Heart right ventricle (tissue), 16 donors: ENCODE measurements at regions not wholly inside any gene's neighbourhood (a gene's known extent, or its start where the extent isn't known, plus 50 kb on each side); places are given as distances from the start of the nearest gene placed in this dataset.

ENCODE experiments used
- ATAC-seq, 8 donors: fragments of 200-7000 bp; cut with Tn5 transposase; one replicate each; pipeline ENCODE4 v1.9.1; 2020; ENCODE audit warnings: mild to moderate bottlenecking in 8 of 8, moderate library complexity in 8 of 8, moderate number of reproducible peaks in 1 of 8
- DNase-seq, 2 donors: peaks; one replicate each; pipeline ENCODE4 v3.0.0-alpha.2; 2020
- H3K27ac ChIP-seq, 10 donors: fragments of 200-600 bp; sonication (generic) in 2 of 10; one replicate each; pipeline versions ENCODE4 v1.5.0 to v1.8.0; 2020 to 2022; ENCODE audit warnings: mild to moderate bottlenecking in 3 of 10
- H3K27me3 ChIP-seq, 7 donors: fragments of 200-600 bp; one replicate each; pipeline ENCODE4 v1.8.0; 2021 to 2022; ENCODE audit warnings: mild to moderate bottlenecking in 2 of 7
- H3K36me3 ChIP-seq, 9 donors: fragments of 200-600 bp; sonication (generic) in 1 of 9; one replicate each; pipeline versions ENCODE4 v1.5.0 to v1.8.0; 2020 to 2022; ENCODE audit warnings: mild to moderate bottlenecking in 2 of 9
- H3K4me1 ChIP-seq, 9 donors: fragments of 200-600 bp; sonication (generic) in 1 of 9; one replicate each; pipeline versions ENCODE4 v1.5.0 to v1.8.0; 2020 to 2022; ENCODE audit warnings: mild to moderate bottlenecking in 4 of 9
- H3K4me3 ChIP-seq, 10 donors: fragments of 200-600 bp; sonication (generic) in 2 of 10; one replicate each; pipeline versions ENCODE4 v1.5.0 to v1.8.0; 2020 to 2022; ENCODE audit warnings: mild to moderate bottlenecking in 7 of 10, moderate library complexity in 2 of 10
- H3K9me3 ChIP-seq, 11 donors: fragments of 200-600 bp in 10 of 11; sonication (generic) in 2 of 11; one replicate each; pipeline versions ENCODE4 v1.5.0 to v1.8.0; 2013 to 2022; ENCODE audit warnings: mild to moderate bottlenecking in 2 of 11, control low read depth in 1 of 11, moderate library complexity in 1 of 11
- WGBS, 2 donors: extraction: QIAGEN DNeasy Blood & Tissue Kit; methylation state at CpG; one replicate each; pipeline ENCODE4 v1.1.7; 2013; ENCODE audit warnings: inconsistent platforms in 1 of 2; 5-methylcytosine and 5-hydroxymethylcytosine counted together
- intact Hi-C, 10 donors: fragments of 100-400 bp; cut with DNase I; formaldehyde crosslinking; loops; one replicate each; pipeline versions ENCODE4 v1.11.1 to v1.14.2; 2022
- TF ChIP-seq, protein P1 (sequence below), 9 donors: fragments of 200-600 bp; sonication (generic) in 2 of 9; IDR thresholded peaks; one replicate each; pipeline versions ENCODE4 v1.5.0 to v1.8.0; 2021 to 2022; ENCODE audit warnings: antibody characterized with exemption in 9 of 9, mild to moderate bottlenecking in 5 of 9, moderate library complexity in 1 of 9
- donor health status: Arrhythmogenic right ventricular cardiomyopathy.
- donor health status: ischemic (EF 13 %, LVEDD 7.1; RV severe dilation, severe dysfunction).
- donor health status: healthy with polysubstance abuse.
- donor health status: DM: no; HTN: yes; CAD: no.
- donor health status: DM: no; HTN: no; CAD: no.
- donor health status: ischemic (EF 25% LVEDD 6.9; RV normal size, moderate dysfunction).
- donor health status: ischemic (EF 25% LVEDD 5.7; RV mildly dilated, moderate dysfunction).
- donor health status: healthy.
- donor health status: DM: yes; HTN: yes; CAD: no.
- donor health status: Ischemic cardiomyopathy.
- donor health status: ischemic (EF 35%, LVEDD 5.7; RV mildly dilated, moderate dysfunction).
- donor health status: nonischemic (EF 11% LVEDD 7.7; RV severe dilation, severe dysfunction).
- donor health status: DM: yes; HTN: yes; CAD: no.
- donor health status: PGD.
- donor health status: ischemic (EF 29% LVEDD 5.4; RV normal size, mild dysfunction).
- donor health status: nonischemic (EF 23%, LVEDD 6.1; RV moderate dilation, normal function).

DNA sequence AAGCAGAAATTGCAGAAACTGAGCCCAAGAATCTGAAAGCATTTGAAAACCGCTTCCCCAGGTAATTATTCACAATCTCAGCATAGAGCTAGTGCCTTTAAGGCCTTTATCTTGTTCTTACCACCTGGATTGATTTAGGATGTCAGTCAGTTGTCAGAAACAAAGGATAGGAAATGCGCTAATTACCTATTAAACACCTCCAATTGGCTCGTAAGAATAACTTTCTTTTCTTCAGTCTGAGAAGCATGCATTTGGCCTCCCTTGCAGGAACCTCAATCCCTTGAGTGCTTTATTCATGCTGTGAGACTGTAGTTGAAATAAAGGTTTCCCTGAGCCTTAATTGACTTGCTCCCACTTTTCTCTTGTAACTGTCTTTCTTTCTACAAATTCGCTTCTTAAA is 400.3 kb upstream of the LRATD1 start:
- no peaks in the 10 kb centered on the region for H3K36me3 ChIP-seq
- H3K27me3 ChIP-seq, result no peaks in the 10 kb centered on the region

DNA sequence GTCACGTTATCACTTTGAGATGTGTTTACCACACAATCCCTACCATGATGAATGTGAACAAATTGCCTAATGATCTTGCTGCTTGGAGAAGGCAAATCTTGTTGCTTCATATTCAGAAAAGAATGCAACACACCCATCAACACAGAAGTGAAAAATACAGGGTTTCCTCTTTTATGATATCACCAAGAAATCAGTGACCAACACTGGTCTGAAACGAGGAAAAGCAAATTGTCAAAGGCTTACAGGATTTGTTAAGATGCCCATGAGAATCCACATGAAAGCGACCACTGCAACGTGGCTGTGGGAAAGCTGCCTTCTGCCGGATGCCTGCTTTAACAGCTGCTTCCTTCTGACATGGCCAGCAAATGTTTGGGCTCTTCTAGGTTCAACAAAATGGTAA is 397.6 kb upstream of the LRATD1 start:
- H3K9me3 ChIP-seq, result no peaks in the 10 kb centered on the region
- no peak overlapping the region for H3K4me3 ChIP-seq
- intact Hi-C loops, result no loop called here
- WGBS, 2 donors, result 49 to 61% methylated on average over 5 of the region's 5 CpGs
- no peaks in the 10 kb centered on the region for H3K36me3 ChIP-seq
- no peaks in the 10 kb centered on the region for H3K4me1 ChIP-seq
- ATAC-seq (no peak), DNase-seq (no peak)
- H3K27ac ChIP-seq, result no peak overlapping the region
- TF ChIP-seq, protein P1, sequence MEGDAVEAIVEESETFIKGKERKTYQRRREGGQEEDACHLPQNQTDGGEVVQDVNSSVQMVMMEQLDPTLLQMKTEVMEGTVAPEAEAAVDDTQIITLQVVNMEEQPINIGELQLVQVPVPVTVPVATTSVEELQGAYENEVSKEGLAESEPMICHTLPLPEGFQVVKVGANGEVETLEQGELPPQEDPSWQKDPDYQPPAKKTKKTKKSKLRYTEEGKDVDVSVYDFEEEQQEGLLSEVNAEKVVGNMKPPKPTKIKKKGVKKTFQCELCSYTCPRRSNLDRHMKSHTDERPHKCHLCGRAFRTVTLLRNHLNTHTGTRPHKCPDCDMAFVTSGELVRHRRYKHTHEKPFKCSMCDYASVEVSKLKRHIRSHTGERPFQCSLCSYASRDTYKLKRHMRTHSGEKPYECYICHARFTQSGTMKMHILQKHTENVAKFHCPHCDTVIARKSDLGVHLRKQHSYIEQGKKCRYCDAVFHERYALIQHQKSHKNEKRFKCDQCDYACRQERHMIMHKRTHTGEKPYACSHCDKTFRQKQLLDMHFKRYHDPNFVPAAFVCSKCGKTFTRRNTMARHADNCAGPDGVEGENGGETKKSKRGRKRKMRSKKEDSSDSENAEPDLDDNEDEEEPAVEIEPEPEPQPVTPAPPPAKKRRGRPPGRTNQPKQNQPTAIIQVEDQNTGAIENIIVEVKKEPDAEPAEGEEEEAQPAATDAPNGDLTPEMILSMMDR (IDR thresholded peaks at IDR 0.05), result no peak
- H3K27me3 ChIP-seq, result no peaks in the 10 kb centered on the region

More for the DNA sequence above, 400.3 kb upstream of the LRATD1 start:
- Histone ChIP-seq H3K9me3 (peaks cover 0 to 5% (median 0%) of the 10 kb centered on the region in 11 donors), H3K4me3 (no peak overlapping the region), H3K4me1 (no peaks in the 10 kb centered on the region), H3K27ac (no peak overlapping the region)
- no peak for DNase-seq
- WGBS, 2 donors, result 52 to 65% methylated on average over 4 of the region's 4 CpGs
- ATAC-seq, result no peak
- TF ChIP-seq, protein P1 (IDR thresholded peaks at IDR 0.05), result no peak
- intact Hi-C loops, result no loop called here

DNA sequence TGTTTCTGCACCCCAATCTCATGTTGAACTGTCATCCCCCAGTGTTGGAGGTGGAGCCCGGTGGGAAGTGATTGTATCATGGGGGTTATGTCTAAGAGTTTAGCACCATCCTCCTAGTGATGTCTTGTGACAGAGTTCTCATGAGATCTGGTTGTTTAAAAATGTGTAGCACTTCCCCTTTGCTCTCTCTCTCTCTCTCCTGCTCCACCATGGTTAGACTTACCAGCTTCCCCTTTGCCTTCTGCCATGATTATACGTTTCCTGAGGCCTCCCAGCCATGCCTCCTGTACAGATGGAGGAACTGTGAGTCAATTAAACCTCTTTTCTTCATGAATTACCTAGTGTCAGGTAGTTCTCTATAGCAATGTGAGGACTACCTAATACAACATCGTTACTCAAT is 396.9 kb upstream of the LRATD1 start:
- Histone ChIP-seq H3K4me3 (no peak overlapping the region), H3K27ac (no peak overlapping the region), H3K36me3 (no peaks in the 10 kb centered on the region), H3K27me3 (no peaks in the 10 kb centered on the region), H3K9me3 (no peaks in the 10 kb centered on the region), H3K4me1 (no peaks in the 10 kb centered on the region)
- ATAC-seq (no peak), DNase-seq (no peak)
- 68 to 74% methylated on average over 3 of the region's 3 CpGs for WGBS, 2 donors
- TF ChIP-seq, protein P1 (IDR thresholded peaks at IDR 0.05), result no peak
- intact Hi-C loops, result no loop called here

DNA sequence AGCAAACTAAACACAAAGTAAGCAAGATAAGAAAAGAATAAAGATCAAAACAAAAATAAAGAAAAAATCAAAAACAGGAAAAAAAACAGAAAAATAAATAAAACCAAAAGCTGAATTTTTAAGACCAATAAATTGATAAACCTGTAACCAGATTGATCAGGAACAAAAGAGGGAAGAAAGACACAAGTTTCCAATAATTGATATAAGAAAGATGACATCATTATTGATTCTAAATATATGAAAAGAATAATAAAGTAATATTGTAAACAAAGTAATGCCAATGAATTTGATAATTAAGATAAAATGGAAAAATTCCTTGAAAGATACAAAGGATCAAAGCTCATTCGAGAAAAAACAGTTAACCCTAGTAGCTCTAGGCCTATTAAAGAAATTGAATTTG is 394.6 kb upstream of the LRATD1 start:
- intact Hi-C loops, result no loop called here
- Histone ChIP-seq H3K27me3 (no peaks in the 10 kb centered on the region), H3K27ac (no peak overlapping the region), H3K4me3 (no peak overlapping the region), H3K4me1 (no peaks in the 10 kb centered on the region), H3K36me3 (no peaks in the 10 kb centered on the region), H3K9me3 (peaks cover 0 to 2% (median 0%) of the 10 kb centered on the region in 11 donors)
- TF ChIP-seq, protein P1 (IDR thresholded peaks at IDR 0.05), result no peak
- WGBS, 2 donors, result 78% methylated on average over 1 of the region's 1 CpG
- ATAC-seq, result no peak
- DNase-seq, result no peak

DNA sequence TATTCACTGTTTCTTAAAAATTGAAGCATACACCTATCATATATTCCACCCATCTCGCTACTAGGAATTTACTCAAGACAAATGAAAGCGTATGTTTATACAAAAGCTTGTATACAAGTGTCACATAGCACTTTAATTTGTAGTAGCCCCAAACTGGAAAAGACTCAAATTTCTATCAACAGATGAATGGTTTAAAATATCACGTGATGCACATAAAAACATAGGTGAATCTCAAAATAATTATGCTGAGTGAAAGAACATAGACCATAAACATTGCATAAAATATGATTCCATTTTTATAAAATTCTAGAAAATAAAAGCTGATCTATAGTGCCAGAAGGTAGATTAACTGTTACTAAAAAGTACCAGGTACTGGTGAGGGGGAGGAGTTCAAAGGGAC is 392.9 kb upstream of the LRATD1 start:
- Histone ChIP-seq H3K4me1 (no peaks in the 10 kb centered on the region), H3K27ac (no peak overlapping the region), H3K36me3 (no peaks in the 10 kb centered on the region), H3K9me3 (peaks cover 0 to 2% (median 0%) of the 10 kb centered on the region in 11 donors), H3K4me3 (no peak overlapping the region), H3K27me3 (no peaks in the 10 kb centered on the region)
- ATAC-seq (no peak), DNase-seq (no peak)
- TF ChIP-seq, protein P1 (IDR thresholded peaks at IDR 0.05), result no peak
- WGBS, 2 donors, result 94% methylated on average over 3 of the region's 3 CpGs
- intact Hi-C loops, result no loop called here
